NCI-H69 (cell line): ENCODE measurements at regions not wholly inside any gene's neighbourhood (a gene's known extent, or its start where the extent isn't known, plus 50 kb on each side); places are given as distances from the start of the nearest gene placed in this dataset.
"Not testable (repeated sequence)": the region's sequence is repeated elsewhere in the genome, so short reads cannot be mapped to it uniquely, and the experiment has no call there.

Experiments
- DNase-seq: peaks from one replicate; lab custom pipeline; 2025; lab: John Stamatoyannopoulos, UW

DNA sequence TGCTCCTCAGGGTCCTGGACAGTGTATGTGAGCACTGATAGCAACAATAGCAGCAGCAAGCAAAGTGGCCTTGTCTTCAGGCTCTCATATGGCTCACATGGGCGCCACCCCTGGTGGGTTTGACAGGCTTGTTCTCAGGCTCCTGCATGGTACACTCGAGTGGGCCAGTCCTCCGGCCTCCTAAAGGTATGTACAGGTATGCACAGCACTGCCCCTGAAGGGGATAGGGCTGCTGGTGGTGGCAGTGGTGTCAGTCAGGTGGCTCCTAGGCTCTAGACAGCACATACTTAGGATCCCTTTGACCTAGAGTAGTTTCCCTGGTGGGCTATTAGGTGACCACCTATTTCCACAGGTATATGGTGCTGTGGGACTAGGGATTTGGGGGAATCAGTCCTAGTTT, 79.8 kb downstream of the LGALS9B start:
- not testable (repeated sequence) for DNase-seq

DNA sequence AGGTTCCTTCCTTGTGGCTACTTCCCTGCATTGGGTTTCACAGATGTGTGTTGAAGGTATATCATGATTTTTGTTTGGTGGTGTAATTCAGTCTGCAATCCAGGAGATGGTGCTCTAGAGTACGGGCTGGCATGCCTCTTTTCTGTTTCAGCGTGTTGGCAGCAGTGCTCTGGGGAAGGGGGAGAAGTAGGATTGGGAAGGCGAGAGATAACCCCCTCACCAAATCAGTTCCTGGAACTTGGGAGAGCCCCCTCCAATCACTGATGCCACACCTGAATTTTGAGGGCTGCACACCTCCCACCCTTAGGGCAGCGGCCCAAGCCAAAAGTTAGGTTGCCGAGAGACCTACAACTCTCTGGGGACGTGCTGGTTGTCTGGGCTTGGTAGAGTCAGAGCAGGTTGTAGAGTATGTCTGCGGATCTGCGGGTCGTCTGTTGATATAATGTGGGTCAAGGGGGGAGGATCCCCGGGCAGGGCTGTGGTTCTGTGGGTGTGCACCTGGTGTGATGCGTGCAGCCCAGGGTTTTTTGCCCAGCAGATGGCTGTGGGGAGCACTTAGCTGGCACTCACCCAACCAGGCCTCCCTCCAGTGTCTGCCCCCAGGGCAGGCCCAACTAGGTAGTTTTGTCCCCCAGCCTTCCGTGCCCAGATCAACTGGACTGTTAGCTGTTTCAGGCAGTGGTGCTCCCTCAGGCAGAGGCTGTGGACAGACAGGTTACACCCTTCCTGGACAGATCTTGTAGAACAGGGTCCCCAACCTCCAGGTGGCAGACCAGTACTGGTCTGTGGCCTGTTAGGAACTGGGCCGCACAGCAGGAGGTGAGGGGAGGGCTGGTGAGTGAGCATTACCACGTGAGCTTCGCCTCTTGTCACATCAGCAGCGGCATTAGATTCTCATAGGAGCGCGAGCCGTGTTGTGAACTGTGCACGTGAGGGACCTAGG, 85.7 kb downstream of the LGALS9B start:
- peak; percentile 70 for DNase-seq

DNA sequence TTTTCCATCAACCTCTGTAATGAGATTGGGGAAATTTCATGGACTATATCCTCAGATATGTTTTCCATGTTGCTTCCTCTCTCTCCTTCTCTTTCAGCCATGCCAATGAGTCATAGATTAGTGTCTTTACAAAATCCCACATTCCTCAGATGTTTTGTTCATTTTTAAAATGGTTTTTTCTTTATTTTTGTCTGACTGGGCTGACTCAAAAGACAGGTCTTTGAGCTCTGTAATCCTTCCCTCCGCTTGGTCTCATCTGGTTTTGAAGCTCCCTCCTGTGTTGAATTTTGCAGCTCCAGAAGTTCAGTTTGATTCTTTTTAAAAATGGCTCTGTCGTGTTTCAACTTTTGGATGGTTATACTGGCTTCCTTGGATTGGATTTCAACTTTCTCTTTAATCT, 86.7 kb downstream of the LGALS9B start:
- DNase-seq, result not testable (repeated sequence)

DNA sequence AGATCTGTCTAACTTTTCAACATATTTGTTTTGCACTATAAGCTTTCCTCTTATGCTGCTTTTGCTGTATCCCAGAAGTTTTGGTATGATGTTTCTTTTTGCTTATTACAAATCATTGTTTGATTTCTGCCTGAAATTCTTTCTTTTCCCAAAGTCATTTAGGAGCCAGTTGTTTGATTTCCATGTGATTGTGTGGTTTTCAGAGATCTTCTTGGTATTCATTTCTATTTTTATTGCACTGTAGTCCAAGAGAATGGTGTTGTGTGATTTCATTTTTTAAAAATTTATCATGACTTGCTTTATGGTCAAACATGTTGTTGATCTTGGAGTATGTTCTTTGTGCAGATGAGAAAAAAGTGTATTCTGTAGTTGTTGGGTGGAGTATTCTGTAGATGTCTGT, 88.1 kb downstream of the LGALS9B start:
- not testable (repeated sequence) for DNase-seq

DNA sequence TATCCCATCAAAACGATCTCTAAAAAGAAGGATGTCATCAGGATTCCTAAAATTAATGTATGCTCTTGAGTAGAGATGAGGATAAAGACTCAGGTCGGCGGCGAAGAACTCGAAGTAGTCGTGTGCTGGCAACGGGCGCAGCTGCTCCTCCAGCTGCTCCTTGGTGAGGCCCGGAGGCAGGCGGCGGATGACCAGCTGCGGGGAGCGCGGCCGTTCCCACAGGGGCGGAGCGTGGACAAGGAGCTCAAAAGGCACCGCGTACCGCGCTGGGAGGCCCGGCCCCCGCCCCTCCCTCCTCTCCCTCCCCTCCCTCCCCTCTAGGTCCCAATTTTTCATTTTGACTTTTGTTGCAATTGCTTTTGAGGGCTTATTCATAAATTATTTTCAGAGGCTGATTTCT, 90.7 kb downstream of the LGALS9B start:
- DNase-seq, result not testable (repeated sequence)

DNA sequence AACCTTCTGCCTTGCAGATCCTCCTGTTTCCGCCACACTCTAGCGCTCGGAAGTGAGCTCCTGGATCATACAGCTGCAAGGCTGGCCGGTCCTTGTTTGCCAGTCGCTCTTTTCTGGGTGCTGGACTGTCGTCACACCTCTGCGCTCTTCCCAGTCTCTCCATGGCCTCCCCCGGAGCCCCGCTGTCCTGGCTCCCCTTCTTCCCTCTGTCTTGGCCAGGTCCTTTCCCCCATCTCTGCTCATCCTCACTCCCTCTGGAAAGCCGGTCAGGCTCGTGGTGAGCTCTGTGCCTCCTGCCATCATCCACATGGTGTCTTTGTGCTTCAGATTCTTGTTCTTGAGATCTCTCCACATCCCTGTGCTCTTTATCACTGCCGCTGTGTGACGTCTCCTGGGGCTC, 91.6 kb downstream of the LGALS9B start:
- not testable (repeated sequence) for DNase-seq
